ENCODE measurements at regions not wholly inside any gene's neighbourhood (a gene's known extent, or its start where the extent isn't known, plus 50 kb on each side); places are given as distances from the start of the nearest gene placed in this dataset.

DNA sequence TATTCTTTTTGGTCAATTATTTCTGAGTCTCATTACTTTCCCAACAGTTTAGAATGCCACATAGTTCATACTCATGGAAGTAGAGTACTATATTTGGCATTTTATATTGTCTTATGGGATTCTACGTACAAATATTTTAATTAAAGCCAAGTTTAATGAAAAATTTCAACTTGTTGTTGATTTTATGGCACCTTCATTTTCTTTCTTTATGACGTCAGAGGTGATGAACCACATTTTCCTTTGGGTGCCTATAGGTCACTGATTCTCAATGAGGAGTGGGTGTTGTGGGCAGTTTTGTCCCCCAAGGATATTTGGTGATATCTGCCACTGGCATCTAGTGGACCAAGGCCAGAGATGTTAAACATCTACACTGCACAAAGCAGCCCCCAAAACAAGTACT, 1071.3 kb downstream of the NXPH1 start:
- no TSS peak for BruUV-seq (replicated peaks)
- Histone ChIP-seq H3K79me2 (ENCODE audit: insufficient read depth, low read length) (no peaks in the 10 kb centered on the region), H3K27ac (ENCODE audit: low read depth, low read length) (no peak overlapping the region), H3K4me2 (ENCODE audit: low read length) (no peak overlapping the region), H3K9me2 (ENCODE audit: insufficient read depth) (no peaks in the 10 kb centered on the region), H3K4me3 (replicated peaks in 1 of 2; ENCODE audit: low read depth in 1 of 2, low read length in 2 of 2) (no peak overlapping the region), H4K20me1 (ENCODE audit: insufficient read depth) (no peaks in the 10 kb centered on the region), H3K27me3 (ENCODE audit: insufficient read depth, low read length) (no peaks in the 10 kb centered on the region), H3K36me3 (ENCODE audit: control insufficient read depth in 1 of 2, insufficient read depth in 2 of 2, low read length in 2 of 2) (no peaks in the 10 kb centered on the region), H3K4me1 (ENCODE audit: control insufficient read depth in 1 of 2, insufficient read depth in 2 of 2, low read length in 2 of 2) (no peaks in the 10 kb centered on the region), H2AFZ (ENCODE audit: low read depth, low read length, poor library complexity, severe bottlenecking) (no peak overlapping the region), H3K9ac (ENCODE audit: low read length) (no peak overlapping the region), H3K9me3 (ENCODE audit: control insufficient read depth in 1 of 2, insufficient read depth in 1 of 2, low read depth in 1 of 2, low read length in 2 of 2) (peaks cover 6 to 16% of the 10 kb centered on the region in 2 experiments; a peak in 3 of 4 replicates)
- ChIA-PET POLR2A (no interaction called here), RAD21 (ENCODE audit: low non-redundant PET in 1 of 2, low total read pairs in 2 of 2, uncharacterized antibody in 2 of 2, unreplicated experiment in 2 of 2) (no interaction called here), CTCF (no interaction called here)
- intact Hi-C loops (cut with micrococcal nuclease) = no loop called here
- TF ChIP-seq EGR1 (IDR thresholded peaks at IDR 0.05; ENCODE audit: low read depth) (no peak), ATF3 (IDR thresholded peaks at IDR 0.05) (no peak), TCF7L2 (IDR thresholded peaks at IDR 0.05; ENCODE audit: borderline replicate concordance, extremely low read depth, insufficient read depth, insufficient read length) (no peak), ZFX (IDR thresholded peaks at IDR 0.05) (no peak), ZNF274 (IDR thresholded peaks at IDR 0.05; ENCODE audit: low read depth, low read length) (no peak), POLR2A (IDR thresholded peaks at IDR 0.05; ENCODE audit: borderline replicate concordance, extremely low read depth, insufficient read depth, insufficient read length) (no peak)
- TF ChIP-seq, protein P1, sequence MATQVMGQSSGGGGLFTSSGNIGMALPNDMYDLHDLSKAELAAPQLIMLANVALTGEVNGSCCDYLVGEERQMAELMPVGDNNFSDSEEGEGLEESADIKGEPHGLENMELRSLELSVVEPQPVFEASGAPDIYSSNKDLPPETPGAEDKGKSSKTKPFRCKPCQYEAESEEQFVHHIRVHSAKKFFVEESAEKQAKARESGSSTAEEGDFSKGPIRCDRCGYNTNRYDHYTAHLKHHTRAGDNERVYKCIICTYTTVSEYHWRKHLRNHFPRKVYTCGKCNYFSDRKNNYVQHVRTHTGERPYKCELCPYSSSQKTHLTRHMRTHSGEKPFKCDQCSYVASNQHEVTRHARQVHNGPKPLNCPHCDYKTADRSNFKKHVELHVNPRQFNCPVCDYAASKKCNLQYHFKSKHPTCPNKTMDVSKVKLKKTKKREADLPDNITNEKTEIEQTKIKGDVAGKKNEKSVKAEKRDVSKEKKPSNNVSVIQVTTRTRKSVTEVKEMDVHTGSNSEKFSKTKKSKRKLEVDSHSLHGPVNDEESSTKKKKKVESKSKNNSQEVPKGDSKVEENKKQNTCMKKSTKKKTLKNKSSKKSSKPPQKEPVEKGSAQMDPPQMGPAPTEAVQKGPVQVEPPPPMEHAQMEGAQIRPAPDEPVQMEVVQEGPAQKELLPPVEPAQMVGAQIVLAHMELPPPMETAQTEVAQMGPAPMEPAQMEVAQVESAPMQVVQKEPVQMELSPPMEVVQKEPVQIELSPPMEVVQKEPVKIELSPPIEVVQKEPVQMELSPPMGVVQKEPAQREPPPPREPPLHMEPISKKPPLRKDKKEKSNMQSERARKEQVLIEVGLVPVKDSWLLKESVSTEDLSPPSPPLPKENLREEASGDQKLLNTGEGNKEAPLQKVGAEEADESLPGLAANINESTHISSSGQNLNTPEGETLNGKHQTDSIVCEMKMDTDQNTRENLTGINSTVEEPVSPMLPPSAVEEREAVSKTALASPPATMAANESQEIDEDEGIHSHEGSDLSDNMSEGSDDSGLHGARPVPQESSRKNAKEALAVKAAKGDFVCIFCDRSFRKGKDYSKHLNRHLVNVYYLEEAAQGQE (IDR thresholded peaks at IDR 0.05; ENCODE audit: low read depth) = no peak
- ATAC-seq (no peak), DNase-seq (ENCODE audit: low read depth, low spot score) (no peak)
